ENCODE measurements at regions not wholly inside any gene's neighbourhood (a gene's known extent, or its start where the extent isn't known, plus 50 kb on each side); places are given as distances from the start of the nearest gene placed in this dataset.

DNA sequence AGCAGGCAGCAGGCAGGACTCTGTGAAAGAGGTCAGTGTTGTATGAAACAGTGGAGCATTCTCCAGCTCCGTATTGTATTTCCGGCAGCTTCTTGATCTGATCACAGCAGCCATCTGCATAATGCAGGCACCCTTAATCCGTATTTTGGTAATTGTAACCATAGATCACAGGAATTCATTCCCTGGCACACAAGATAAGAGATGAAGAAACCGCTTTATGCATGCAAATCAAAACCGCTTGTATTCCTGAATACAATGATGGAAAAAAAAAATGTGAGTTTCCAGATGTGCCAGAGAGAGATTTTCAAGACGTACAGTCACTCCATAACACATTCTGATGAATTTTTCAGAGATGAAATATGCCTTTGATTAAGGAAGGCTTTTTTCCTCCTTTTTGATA is 221.3 kb downstream of the ACKR3 start:
- no peak for DNase-seq (ENCODE audit: extremely low read depth, low read depth, low spot score)

DNA sequence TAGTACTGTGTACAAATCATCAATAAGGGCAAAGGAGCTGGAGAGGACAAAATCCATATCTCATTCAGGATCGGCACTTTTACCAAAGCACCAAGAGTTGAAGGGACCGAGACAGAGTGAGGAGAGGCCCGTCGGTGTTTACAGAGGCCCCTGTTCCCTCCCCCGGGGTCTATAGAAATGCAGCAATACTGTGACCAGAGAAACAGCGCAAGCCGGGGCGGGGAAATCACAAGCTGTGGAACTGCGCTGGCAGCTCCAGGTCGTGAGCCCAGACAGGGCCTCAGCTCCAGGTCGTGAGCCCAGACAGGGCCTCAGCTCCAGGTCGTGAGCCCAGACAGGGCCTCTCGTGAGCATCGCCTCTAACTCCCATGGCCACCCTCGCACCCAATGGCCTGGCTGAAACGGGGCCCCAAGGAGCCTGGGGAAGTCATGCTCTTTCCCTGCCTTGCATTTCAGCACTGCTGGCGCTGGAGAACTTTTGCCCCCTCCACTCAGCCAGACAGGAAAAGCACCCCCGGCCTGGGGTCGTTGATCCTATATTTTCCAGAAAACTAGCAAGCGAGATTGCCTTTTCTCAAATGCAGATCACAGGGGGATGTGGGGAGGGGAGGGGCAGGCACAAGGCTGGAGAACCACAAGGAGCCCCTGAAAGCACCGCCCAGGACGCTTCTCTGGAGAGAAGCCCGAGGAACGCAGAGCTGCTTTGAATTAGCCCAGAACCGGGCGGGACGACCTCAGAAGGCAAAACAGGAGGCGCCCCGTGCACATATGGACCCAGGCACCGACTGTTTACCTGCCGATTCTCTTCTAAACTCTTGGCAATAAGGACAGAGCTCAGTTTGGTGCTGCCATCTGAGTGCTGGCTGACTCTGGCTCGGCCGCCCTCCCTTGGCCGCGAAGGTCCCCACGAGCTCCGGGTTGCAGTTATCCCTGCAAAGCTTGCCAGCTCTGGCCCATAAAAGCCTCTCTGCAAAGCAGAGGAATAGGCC is 223.7 kb downstream of the ACKR3 start:
- DNase-seq (ENCODE audit: extremely low read depth, low read depth, low spot score): no peak

- DNase-seq (ENCODE audit: extremely low read depth, low read depth, low spot score): no peak
Measured at GRCh38 chr2:236794176-236794957, 224.7 kb downstream of the ACKR3 start.

DNA sequence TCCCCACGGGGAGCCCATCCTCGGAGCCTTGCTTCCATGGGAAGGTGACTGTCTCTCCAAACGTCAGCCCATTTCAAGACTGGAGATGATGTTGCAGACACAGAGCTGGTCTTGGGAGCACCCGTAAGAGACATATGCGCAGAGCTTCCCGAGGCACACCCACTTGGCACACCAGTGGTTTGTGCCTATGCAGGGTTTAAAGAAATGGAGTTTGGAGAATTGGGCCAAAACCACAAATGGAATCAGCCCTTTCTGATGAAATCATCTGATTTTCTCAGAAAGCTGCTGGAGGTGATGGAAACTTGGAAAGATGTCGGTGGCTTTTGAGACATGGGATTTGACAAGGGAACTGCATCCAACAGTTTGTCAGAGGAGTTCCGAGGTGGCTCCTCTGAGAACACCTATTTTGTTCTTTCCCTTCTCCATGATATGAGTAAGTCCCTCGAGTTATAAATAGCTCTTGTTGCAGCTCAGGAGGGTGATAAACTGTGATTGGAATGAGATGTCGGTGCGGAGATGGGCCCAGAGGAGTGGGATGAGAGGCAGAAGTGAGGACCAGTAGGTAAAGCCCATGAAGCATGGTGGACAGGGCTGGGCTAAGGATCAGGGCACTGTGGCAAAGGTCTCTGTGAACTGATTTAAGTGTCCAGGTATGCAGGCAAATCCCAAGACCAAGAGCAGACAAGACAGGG is 225.7 kb downstream of the ACKR3 start:
- DNase-seq (ENCODE audit: extremely low read depth, low read depth, low spot score): no peak

DNA sequence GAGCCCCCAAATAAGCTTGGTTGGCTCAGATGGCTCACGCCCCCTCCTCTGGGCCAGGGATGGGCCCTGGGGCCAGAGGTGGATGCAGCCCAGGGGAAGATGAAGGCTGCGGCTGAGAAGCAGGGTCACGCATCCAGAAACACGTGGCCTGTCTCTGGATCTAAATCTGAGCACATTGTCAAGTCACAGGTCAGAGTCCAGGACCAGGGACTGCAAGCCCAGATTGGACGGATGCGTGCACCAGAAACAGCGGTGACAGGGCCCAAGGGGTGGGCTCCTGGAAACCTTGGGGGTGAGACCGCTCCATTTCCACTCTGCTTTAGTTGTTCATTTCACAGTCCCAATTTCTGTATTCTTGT is 226.2 kb downstream of the ACKR3 start:
- no peak for DNase-seq (ENCODE audit: extremely low read depth, low read depth, low spot score)

GRCh38 chr2:236796236-236796635 is 226.6 kb downstream of the ACKR3 start:
- DNase-seq (ENCODE audit: extremely low read depth, low read depth, low spot score): no peak

GRCh38 chr2:236797411-236797810 is 227.8 kb downstream of the ACKR3 start:
- no peak for DNase-seq (ENCODE audit: extremely low read depth, low read depth, low spot score)

DNA sequence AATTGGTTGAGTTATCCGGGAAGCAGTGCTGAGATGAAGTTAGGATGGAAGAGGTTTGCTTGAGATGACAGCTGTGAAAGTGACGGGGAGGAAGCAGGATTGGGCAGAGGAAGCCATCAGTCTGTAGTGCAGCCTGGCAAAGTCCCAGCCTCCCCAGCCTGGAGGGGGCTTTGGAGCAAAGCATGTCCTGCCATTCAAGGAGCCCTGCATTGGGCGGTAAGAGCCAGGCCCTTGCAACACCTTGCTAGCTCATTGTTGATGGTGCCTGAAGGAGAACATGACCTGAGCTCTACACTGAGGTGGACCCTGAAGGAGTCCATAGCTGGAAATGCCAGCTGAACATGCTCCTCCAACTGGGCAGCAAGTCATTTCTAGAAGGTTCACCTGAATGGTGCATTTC is 228.9 kb downstream of the ACKR3 start:
- DNase-seq (ENCODE audit: extremely low read depth, low read depth, low spot score): no peak

DNA sequence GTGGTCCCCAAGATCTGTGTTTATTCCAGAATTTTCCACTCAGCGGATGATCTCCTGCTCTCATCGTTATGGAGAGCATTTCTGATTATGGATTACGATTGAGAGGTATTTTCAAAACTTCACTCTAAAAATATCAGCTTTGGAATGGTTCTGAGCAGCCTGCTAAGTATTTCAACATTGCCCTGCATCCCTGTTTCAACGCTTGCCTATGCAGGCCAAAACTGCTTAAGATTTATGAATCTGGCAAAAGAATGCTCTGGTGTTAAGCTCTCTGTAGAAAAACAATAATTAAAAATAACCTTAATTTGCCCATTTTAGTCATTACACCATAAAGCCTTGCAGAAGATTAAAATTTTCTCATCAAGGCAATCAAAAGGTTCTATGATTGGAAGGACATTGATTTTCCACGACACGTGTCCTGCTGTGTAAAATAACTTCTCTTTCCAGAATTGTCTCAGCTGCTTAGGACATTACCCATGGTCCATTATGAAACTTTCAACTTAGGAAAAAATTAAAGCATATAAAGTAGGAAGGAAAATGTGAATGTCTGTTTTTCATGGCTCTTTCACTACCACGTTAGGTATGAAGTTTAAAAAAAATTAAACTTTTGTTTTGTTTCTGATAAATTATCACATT is 229.9 kb downstream of the ACKR3 start:
- DNase-seq (ENCODE audit: extremely low read depth, low read depth, low spot score): no peak

DNA sequence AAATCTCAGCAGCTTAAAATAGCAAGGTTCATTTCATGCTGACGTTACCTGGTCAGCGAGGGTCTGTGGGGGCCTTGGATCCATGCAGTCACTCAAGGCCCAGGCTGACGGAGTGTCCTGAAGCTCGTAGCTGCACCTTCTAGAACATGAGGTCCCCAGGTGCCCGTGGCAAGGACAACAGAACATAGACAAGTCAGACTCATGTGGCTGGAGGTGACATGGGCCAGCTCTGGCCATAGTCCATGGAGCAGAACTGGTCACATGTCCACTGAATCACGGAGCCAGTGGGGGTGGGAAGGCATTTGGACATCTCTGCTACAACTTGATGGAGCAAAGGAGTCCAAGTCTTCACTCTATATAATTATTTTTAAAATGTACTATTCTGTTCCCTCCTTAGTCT is 233.2 kb downstream of the ACKR3 start:
- DNase-seq (ENCODE audit: extremely low read depth, low read depth, low spot score): no peak

- no peak for DNase-seq (ENCODE audit: extremely low read depth, low read depth, low spot score)
Measured at GRCh38 chr2:236803621-236804020, 234.0 kb downstream of the ACKR3 start.

DNA sequence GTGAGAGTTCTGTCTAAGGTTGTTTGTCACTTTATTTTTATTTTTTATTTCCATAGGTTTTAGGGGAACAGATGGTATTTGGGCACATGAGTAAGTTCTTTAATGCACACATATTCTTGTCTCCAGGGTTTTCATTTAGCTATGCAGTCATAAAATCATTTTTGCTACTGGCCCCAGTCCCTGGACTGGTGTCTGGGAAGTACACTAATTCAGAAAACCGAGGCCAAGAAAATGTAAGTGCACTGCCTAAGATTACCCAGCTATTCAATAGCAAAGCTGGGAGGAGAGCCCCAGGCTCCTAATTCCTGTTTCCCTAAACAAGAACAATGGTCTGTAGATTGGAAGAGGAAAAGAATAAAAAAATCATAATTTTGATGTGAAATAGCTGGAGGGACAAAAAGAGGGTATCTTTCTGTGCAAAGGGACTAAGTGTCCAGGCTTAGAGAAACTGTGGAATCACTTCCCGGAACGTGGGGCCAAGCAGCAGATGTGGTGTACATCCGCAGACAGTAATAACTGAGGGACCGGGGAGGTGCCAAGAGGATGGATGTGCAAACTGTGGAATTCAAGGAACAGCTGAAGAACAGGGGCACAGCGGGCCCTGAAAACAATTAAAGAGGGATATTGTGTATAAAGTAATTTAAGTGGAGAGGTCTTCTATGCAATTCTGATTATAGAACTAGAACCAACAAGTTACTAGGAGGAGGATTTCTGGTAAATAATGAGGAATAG is 236.3 kb downstream of the ACKR3 start:
- DNase-seq (ENCODE audit: extremely low read depth, low read depth, low spot score): no peak

DNA sequence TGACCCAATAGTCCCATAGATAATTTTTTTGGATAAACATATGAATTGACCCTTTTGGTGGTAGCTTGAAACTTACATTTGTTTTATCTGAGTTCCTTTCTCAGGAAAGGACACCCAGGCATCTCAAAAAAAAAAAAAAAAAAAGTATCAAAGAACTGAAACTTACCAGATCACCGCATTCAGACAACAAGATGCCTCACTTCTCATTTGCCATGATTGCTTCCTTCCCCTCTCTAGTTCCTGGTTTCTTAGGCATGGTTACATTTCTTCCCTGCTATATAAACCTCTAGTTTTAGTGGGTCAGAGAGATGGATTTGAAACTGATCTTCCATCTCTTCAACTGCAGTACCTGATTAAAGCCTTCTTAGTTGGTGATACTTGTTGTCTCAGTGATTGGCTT is 240.1 kb downstream of the ACKR3 start:
- no peak for DNase-seq (ENCODE audit: extremely low read depth, low read depth, low spot score)

- no peak for DNase-seq (ENCODE audit: extremely low read depth, low read depth, low spot score)
Measured at GRCh38 chr2:236811062-236811656, 241.5 kb downstream of the ACKR3 start.

DNA sequence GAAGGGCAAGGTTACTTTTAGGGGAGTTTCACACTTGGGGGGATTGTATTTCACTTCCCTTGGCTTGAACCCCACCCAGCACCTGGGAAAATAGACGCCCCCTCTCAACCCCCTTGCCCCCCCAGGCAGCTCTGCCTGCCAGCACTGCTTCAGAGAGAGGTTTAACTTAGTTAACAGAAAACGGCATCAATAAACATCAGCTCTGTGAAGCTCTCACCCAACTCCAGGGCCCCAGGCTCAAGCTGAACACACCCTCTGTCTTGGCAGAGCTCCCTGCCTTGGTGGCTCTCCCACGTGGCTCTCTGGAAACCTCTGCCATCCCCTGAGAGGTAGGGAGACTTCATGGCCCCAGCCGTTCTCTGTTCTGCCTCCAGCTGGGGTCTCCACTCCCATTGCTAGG is 244.1 kb downstream of the ACKR3 start:
- no peak for DNase-seq (ENCODE audit: extremely low read depth, low read depth, low spot score)

- no peak for DNase-seq (ENCODE audit: extremely low read depth, low read depth, low spot score)
Measured at GRCh38 chr2:236814593-236814992, 245.0 kb downstream of the ACKR3 start.

DNA sequence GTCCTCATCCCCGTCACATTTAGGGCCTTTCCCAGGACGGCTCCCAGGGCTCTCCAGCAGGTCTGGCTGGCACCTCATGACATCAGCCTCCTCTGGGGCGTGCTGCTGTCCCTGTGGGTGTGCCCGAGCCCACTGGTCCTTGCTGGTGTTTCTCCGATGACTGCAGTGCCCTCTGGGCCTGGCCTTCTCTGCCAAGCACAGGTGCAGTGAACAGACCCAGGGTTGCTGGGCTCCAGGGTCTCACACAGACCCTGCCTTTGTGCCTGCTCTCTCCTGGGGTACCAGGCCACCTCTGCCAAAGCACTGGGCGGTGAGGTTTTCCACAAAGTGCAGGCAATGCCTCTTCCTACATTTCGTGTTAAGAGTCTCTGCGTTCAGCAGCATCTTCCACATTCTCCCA is 246.1 kb downstream of the ACKR3 start:
- DNase-seq (ENCODE audit: extremely low read depth, low read depth, low spot score): no peak

DNA sequence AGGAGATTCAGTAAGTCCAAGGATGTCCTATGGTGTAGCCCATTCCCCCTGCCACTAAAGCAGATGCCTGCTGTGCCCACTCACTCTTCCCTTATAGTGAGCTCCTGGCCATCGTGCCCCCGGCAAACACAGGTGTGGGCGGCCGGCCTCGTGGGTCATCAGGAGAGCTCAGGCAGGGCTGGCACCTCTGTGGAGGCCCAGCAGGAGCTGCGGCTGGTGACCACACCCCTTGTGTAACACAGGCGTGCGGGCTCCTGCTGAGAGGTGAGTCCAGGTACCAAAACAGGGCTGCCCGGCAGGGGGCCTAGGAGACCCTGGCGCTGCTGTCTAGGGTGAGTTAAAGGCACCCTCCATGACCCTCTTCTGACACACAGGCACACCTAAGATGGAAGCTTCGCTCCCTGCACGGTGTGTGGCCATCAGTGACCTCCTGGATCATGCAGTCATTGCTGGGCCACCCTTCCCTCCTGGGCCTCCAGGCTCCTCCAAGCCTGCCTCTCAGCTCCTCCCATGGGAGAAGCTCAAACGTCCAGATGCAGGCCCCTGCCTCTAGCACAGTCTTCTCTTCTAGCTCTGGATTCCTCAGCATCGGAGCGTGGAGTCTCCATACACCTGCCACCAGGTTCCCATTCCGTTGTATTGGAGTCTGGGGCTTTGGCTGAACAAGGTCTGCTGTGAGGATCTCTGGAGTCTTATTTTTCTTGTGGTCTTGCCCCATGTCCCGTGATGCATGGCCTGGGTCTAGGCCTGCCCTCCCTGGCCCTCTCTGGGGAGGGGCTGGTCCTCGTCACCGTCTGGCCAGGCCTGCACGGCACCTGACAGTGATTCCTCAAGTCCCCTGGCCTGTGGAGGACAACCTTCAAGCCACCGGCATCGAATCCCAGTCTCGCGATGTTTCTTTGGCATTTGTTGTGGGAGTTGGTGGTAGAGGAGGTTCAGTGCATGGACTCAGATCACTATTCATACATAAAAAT is 246.9 kb downstream of the ACKR3 start:
- no peak for DNase-seq (ENCODE audit: extremely low read depth, low read depth, low spot score)

All from glomerular endothelial cell (primary cell).